H1 (cell line): ENCODE measurements at regions not wholly inside any gene's neighbourhood (a gene's known extent, or its start where the extent isn't known, plus 50 kb on each side); places are given as distances from the start of the nearest gene placed in this dataset.
A peak's percentile ranks its signal among the peaks of the same experiment; 100 is the strongest.

Experiments used
- CHD7 ChIP-seq: fragments of 300-600 bp; sonication (generic); IDR thresholded peaks from 2 replicates; pipeline ENCODE4 v1.7.1; 2012; ENCODE audit warnings: low read length, moderate library complexity, mild to moderate bottlenecking, inconsistent platforms; ENCODE audit not compliant: insufficient replicate concordance
- SRF ChIP-seq: IDR thresholded peaks from 2 replicates; pipeline ENCODE4 v1.6.1; 2011; ENCODE audit warnings: mild to moderate bottlenecking, low read depth, low read length, moderate library complexity

- peak; percentile 44 for TF ChIP-seq CHD7
- TF ChIP-seq SRF = no peak
These were observed 273.9 kb upstream of the RGS6 start (continued) for GRCh38 chr14:71658261-71658860.
